Tibial nerve (tissue), 4 donors: ENCODE measurements at regions not wholly inside any gene's neighbourhood (a gene's known extent, or its start where the extent isn't known, plus 50 kb on each side); places are given as distances from the start of the nearest gene placed in this dataset.

Source experiments
- EP300 ChIP-seq, 2 donors: sonication (generic); formaldehyde crosslinking; IDR thresholded peaks; one replicate each; pipeline ENCODE4 v1.6.1; 2017; ENCODE audit warnings: antibody characterized with exemption in 2 of 2, mild to moderate bottlenecking in 1 of 2
- POLR2A ChIP-seq, 2 donors: fragments of 450-650 bp; IDR thresholded peaks; one replicate each; pipeline ENCODE4 v1.6.1; 2017; ENCODE audit warnings: antibody characterized with exemption in 2 of 2, mild to moderate bottlenecking in 2 of 2, moderate library complexity in 2 of 2
- TF ChIP-seq, protein P1 (sequence below), 5 experiments: fragments of 200-600 bp in 3 of 5; fragments of 450-650 bp in 2 of 5; sonication (generic) in 3 of 5; IDR thresholded peaks; one replicate each; pipeline ENCODE4 v1.5.1; 2016 to 2019; ENCODE audit warnings: antibody characterized with exemption in 5 of 5, mild to moderate bottlenecking in 3 of 5, moderate library complexity in 2 of 5

DNA sequence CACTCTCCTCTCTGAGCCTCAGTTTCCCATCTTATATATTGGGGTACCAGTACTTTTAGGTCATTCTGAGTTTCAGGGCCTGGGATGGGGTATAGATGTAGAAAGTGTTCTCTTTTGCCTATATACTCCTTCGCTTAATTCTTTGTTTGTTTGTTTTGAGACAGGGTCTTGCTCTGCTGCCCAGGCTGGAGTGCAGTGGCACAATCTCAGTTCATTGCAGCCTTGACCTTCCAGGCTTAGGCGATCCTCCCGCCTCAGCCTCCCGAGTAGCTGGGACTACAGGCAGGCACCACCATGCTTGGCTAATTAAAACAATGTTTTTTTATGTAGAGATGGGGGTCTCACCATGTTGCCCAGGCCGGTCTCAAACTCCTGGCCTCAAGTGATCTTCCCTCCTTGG is 152.1 kb downstream of the AACS start:
- TF ChIP-seq, protein P1, sequence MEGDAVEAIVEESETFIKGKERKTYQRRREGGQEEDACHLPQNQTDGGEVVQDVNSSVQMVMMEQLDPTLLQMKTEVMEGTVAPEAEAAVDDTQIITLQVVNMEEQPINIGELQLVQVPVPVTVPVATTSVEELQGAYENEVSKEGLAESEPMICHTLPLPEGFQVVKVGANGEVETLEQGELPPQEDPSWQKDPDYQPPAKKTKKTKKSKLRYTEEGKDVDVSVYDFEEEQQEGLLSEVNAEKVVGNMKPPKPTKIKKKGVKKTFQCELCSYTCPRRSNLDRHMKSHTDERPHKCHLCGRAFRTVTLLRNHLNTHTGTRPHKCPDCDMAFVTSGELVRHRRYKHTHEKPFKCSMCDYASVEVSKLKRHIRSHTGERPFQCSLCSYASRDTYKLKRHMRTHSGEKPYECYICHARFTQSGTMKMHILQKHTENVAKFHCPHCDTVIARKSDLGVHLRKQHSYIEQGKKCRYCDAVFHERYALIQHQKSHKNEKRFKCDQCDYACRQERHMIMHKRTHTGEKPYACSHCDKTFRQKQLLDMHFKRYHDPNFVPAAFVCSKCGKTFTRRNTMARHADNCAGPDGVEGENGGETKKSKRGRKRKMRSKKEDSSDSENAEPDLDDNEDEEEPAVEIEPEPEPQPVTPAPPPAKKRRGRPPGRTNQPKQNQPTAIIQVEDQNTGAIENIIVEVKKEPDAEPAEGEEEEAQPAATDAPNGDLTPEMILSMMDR (IDR thresholded peaks at IDR 0.05), result no peak
- TF ChIP-seq POLR2A (IDR thresholded peaks at IDR 0.05), result no peak
- no peak for TF ChIP-seq EP300 (IDR thresholded peaks at IDR 0.05)
